AG09309 (cell line): ENCODE measurements at regions not wholly inside any gene's neighbourhood (a gene's known extent, or its start where the extent isn't known, plus 50 kb on each side); places are given as distances from the start of the nearest gene placed in this dataset.

Source experiments
- DNase-seq: peaks from one replicate; pipeline ENCODE4 v3.0.0-alpha.2; 2010; ENCODE audit warnings: low read depth
- H3K4me3 ChIP-seq: 2 replicates; pipeline ENCODE4 v1.5.1; 2011; ENCODE audit warnings: mild to moderate bottlenecking, low read depth, low read length, moderate library complexity; ENCODE audit not compliant: control insufficient read depth
- CTCF ChIP-seq: IDR thresholded peaks from 2 replicates; pipeline ENCODE4 v1.5.1; 2011; ENCODE audit warnings: mild to moderate bottlenecking, low read depth, low read length, inconsistent platforms; ENCODE audit not compliant: insufficient read depth, control insufficient read depth; ENCODE audit errors: missing control alignments

DNA sequence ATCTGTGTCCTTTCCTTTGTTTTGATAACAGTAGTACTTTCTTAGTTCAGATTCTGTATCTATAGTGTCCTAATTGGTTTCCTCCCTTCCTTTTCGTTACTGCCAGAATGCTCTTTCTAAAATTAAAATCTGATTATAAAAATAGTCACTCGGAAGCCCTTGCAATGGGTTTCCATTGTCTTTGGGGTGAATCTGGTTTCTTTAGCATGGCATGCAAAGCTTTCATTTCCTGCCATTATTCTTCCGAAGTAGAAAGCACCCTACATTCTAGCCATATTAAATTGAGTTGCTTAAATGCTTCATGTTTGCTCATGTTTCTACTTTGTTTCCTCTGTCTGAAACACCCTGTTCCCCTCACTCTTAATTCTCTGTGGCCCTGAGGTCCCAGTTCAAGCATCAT lies 53.2 kb upstream of the MACF1 start:
- TF ChIP-seq CTCF, result no peak
- no peak overlapping the region for H3K4me3 ChIP-seq
- no peak for DNase-seq

DNA sequence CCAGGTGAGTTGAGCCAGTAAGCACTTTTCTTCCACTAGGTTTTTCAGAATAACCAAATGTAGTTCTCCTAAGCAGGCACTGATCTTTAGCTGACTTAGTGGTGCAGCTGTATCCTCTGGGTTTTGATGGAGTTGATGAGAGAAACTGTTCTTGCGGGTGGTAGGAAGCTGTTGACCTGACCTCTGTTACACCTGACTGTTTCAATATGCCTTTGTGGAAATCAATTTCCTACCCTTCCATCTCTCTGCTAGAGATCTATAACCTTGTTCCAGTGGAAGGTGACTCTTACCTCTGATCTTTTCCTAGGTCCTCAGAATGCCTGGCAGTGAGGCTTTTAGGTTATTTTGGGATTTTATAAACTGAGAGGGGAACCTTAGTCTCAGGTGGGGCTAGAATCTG lies 51.6 kb upstream of the MACF1 start:
- no peak for DNase-seq
- H3K4me3 ChIP-seq, result no peak overlapping the region
- TF ChIP-seq CTCF, result no peak

DNA sequence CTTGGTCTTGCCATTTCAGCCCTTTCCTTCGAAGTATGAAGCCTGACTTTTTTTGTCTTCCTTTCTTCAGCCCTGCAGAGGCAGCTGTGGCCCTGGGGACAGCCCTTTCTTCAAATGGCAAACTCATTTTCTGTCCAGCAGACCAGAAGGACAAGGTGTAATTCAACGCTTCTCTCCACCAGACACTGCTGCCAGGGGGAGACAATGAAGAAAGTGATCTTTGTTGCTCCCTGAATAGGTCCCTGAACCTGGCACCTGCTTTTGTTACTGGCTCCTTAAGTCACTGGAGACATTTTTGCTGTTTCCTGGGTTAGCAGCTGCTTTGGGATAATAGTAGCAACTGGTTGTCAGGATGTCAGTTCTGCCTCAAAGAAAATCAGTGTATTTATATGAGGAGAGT lies 50.8 kb upstream of the MACF1 start:
- no peak for DNase-seq
- H3K4me3 ChIP-seq, result no peak overlapping the region
- no peak for TF ChIP-seq CTCF

DNA sequence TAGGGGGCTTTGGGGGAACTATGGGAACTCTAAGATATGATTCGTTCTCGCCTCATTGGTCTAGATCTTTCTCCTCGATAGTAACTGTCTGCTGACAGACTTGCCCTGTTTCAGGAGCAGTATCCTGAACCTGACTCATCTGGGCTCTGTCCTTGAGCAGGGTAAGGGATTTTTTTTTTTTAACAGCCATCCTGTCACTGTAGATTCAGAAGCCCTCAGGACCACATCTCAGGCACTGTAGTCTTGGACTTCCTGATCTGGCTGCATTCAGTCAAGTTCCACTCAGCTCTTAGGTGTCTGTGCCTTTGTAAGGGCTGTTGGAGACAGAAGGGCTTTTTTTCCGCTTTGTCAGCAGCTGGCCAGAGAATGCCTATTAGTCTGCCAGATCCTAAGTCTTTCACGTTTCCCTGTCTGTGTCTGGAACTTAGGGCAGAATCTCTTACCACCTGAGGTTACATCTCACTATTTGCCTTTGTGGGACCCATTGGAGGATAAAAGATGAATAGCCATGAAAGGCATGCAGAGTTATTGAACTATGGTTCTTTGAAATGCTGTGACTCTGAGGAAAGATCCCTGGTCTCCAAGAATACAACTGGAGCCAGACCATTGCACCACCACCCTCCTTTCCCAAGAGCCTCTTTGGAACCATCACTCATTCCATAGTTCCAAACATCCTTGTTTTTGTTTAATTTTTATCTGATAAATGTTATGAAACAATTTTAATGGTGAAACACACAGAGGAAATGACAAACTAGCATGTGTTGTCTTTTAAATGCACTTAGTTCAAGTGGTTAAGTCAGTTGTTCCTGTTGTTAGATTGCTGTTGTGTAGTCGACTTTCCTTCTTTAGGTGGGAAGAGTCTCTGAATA lies 49.7 kb upstream of the MACF1 start:
- peak; percentile 91 for DNase-seq
- TF ChIP-seq CTCF, result no peak
- H3K4me3 ChIP-seq, result no peak overlapping the region
